Type B pancreatic cell (in vitro differentiated cells): ENCODE measurements at regions not wholly inside any gene's neighbourhood (a gene's known extent, or its start where the extent isn't known, plus 50 kb on each side); places are given as distances from the start of the nearest gene placed in this dataset.

Source experiments
- DNase-seq: peaks from one replicate; pipeline ENCODE4 v3.0.0; 2021; ENCODE audit warnings: mixed read lengths; ENCODE audit not compliant: unreplicated experiment; ENCODE audit errors: extremely low spot score
- H3K27ac Mint-ChIP-seq: 2 replicates; pipeline ENCODE4 v1.8.0; 2021; ENCODE audit warnings: mild to moderate bottlenecking, mixed read lengths
- H3K27me3 Mint-ChIP-seq: 2 replicates; pipeline ENCODE4 v1.8.0; 2021; ENCODE audit warnings: mixed read lengths
- H3K36me3 Mint-ChIP-seq: 2 replicates; pipeline ENCODE4 v1.8.0; 2021; ENCODE audit warnings: mixed read lengths
- H3K4me1 Mint-ChIP-seq: one replicate; pipeline ENCODE4 v1.8.0; 2021; ENCODE audit warnings: mixed read lengths; ENCODE audit not compliant: unreplicated experiment
- H3K4me3 Mint-ChIP-seq: 2 replicates; pipeline ENCODE4 v1.8.0; 2021; ENCODE audit warnings: mild to moderate bottlenecking, mixed read lengths
- H3K9me3 Mint-ChIP-seq: 2 replicates; pipeline ENCODE4 v1.8.0; 2021; ENCODE audit warnings: mixed read lengths
- TF ChIP-seq, protein P1 (sequence below): fragments of 200-600 bp; sonication (generic); conservative IDR thresholded peaks from 2 replicates; pipeline ENCODE4 v1.5.0; 2021; ENCODE audit warnings: antibody characterized with exemption, mild to moderate bottlenecking

DNA sequence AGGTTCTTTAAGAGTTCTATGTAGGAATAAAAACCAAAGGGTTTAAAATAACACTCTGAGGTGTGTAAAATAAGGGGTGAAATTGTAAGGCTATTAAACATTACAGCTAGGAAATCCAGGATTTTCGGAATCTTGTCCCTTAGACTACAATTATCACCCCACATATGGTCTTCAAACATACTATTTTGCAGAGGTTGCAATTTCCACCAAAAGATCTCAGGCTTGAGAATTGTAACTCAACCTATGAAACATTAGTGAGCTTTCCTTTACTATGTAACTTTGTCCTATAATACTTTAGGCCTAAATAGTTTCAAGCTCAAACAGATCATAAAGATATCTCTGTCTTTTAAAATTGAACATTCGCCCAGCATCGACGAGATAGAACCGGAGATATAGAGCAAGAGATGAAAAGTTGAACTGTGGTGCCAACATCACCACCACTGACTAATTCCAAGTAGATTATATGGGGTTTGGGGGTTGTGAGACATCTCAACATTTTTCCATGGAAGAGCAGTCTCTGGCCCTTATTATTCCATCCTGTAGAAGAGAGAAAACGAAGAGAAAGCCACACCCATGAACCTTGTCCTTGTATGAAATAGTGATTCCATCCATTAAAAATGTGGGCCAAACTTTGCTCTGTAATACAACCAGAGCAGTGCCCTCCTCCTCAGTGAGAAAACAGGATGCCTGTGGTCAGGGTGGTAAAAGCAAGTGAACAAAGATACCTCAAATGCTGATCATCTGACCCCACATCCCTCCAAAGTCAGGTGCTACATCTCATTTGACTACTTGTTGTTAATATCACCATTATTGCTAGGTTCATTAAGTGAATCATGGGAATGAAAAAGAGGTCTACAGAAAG, 284.5 kb upstream of the GJE1 start:
- no peaks in the 10 kb centered on the region for H3K36me3 Mint-ChIP-seq
- H3K27ac Mint-ChIP-seq = no peak overlapping the region
- TF ChIP-seq, protein P1, sequence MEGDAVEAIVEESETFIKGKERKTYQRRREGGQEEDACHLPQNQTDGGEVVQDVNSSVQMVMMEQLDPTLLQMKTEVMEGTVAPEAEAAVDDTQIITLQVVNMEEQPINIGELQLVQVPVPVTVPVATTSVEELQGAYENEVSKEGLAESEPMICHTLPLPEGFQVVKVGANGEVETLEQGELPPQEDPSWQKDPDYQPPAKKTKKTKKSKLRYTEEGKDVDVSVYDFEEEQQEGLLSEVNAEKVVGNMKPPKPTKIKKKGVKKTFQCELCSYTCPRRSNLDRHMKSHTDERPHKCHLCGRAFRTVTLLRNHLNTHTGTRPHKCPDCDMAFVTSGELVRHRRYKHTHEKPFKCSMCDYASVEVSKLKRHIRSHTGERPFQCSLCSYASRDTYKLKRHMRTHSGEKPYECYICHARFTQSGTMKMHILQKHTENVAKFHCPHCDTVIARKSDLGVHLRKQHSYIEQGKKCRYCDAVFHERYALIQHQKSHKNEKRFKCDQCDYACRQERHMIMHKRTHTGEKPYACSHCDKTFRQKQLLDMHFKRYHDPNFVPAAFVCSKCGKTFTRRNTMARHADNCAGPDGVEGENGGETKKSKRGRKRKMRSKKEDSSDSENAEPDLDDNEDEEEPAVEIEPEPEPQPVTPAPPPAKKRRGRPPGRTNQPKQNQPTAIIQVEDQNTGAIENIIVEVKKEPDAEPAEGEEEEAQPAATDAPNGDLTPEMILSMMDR = no peak
- no peak for DNase-seq
- H3K4me3 Mint-ChIP-seq = no peak overlapping the region
- H3K4me1 Mint-ChIP-seq = no peaks in the 10 kb centered on the region
- no peaks in the 10 kb centered on the region for H3K27me3 Mint-ChIP-seq
- H3K9me3 Mint-ChIP-seq = no peaks in the 10 kb centered on the region

DNA sequence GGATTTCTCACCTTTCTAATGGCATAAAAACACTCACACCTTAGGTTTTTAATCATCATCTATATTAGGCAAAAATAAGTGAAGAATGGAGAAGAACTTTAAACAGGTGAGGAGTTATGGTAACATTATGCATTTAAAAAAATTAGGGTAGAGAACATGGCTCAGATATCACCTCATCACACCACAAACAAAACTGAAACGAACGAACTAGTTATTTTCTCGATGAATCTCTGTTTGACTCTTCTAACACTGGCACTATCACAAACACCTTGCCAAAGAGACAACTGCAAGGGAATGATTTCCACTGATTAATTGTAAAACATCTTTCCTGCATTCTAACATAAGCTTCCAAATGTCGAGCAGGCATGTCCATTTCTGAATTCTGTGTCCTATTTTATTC, 286.1 kb upstream of the GJE1 start:
- H3K9me3 Mint-ChIP-seq = no peaks in the 10 kb centered on the region
- no peak for DNase-seq
- no peak overlapping the region for H3K27ac Mint-ChIP-seq
- no peaks in the 10 kb centered on the region for H3K4me1 Mint-ChIP-seq
- TF ChIP-seq, protein P1 = no peak
- no peaks in the 10 kb centered on the region for H3K27me3 Mint-ChIP-seq
- H3K36me3 Mint-ChIP-seq = no peaks in the 10 kb centered on the region
- no peak overlapping the region for H3K4me3 Mint-ChIP-seq

GRCh38 chr6:141843178-141843834, 289.4 kb upstream of the GJE1 start:
- Mint-ChIP-seq H3K36me3 (no peaks in the 10 kb centered on the region), H3K27ac (no peak overlapping the region), H3K4me1 (no peaks in the 10 kb centered on the region), H3K27me3 (no peaks in the 10 kb centered on the region), H3K4me3 (no peak overlapping the region), H3K9me3 (no peaks in the 10 kb centered on the region)
- DNase-seq = no peak
- TF ChIP-seq, protein P1 = no peak

DNA sequence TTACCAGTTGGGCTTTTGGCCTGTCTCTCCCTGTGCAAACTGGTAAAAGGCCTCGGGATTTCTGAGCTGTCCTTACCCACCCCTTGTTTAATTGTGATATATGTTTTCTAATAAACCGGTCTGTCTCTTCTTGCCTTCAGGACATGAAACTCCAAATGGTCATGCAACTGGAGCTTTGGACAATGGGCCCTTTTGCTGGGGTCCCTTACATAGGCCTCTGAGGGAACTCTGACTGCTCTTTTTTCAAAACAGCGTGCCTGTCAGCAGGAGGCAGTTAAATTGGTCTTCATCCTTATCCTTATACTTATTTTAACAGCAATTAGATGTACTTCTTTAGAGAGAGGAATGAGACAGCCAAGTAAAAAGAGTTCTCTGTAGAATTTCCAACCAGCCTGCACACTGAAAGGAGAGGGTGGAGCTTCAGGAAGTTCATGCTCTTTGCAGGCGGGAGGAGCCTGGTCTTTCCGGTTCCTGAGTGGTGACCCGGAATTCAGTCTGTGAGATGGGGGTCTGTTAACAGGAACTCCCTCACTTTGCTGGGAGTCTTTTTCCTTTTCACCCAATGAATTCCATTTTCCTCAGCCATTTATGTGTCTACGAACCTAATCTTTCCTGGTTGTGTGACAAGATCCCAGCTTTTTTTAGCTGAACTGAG, 299.6 kb upstream of the GJE1 start:
- Mint-ChIP-seq H3K9me3 (peaks cover 8% of the 10 kb centered on the region), H3K4me3 (peak overlapping the region; percentile 75), H3K4me1 (peaks cover 19% of the 10 kb centered on the region), H3K27ac (no peak overlapping the region), H3K36me3 (peaks cover 4% of the 10 kb centered on the region), H3K27me3 (no peaks in the 10 kb centered on the region)
- TF ChIP-seq, protein P1 = no peak
- DNase-seq = no peak

- H3K36me3 Mint-ChIP-seq = peaks cover under 1% of the 10 kb centered on the region
- peaks cover 19% of the 10 kb centered on the region for H3K4me1 Mint-ChIP-seq
- TF ChIP-seq, protein P1 = no peak
- no peak for DNase-seq
- H3K27ac Mint-ChIP-seq = no peak overlapping the region
- H3K9me3 Mint-ChIP-seq = peaks cover 5% of the 10 kb centered on the region
- H3K4me3 Mint-ChIP-seq = no peak overlapping the region
- no peaks in the 10 kb centered on the region for H3K27me3 Mint-ChIP-seq
These were observed 302.2 kb upstream of the GJE1 start for GRCh38 chr6:141830530-141830929.
